T47D (cell line): ENCODE measurements at regions not wholly inside any gene's neighbourhood (a gene's known extent, or its start where the extent isn't known, plus 50 kb on each side); places are given as distances from the start of the nearest gene placed in this dataset.

ENCODE experiments used
- DNase-seq, 2 experiments: peaks; one replicate each; pipeline versions ENCODE4 v3.0.0 to v3.0.0-alpha.2; 2011 to 2012; ENCODE audit warnings: low read depth in 1 of 2, low spot score in 1 of 2
- JUND ChIP-seq: IDR thresholded peaks from 2 replicates; pipeline ENCODE4 v1.6.1; 2012; ENCODE audit warnings: low read depth
- in situ Hi-C: cut with HindIII; loops from 2 replicates; pipeline ENCODE4 v1.10.0; 2016; ENCODE audit warnings: low sequenced_read_pairs, low pct_unique_long_range_greater_than_20kb

DNA sequence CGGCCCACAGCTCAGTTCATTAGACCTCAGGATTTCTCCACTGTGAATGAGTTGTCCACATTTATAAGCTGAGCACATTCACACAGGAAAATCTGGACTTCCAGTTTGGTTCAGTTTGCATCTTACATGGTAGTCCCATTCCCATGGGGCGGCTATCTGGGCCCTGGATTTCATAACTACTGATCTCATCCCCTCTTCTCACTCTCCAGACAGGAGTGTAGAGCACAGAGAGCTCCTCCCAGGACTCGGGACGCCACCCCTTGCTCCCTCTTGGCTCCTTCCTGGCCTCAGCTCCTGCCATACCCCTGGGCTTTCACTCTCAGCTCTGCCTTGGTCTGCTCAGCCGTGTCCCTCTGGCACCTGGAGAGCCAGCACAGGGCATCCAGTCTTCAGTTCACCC, 117.6 kb upstream of the TCERG1L start:
- no peak for DNase-seq
- TF ChIP-seq JUND: no peak
- in situ Hi-C loops: no loop called here

DNA sequence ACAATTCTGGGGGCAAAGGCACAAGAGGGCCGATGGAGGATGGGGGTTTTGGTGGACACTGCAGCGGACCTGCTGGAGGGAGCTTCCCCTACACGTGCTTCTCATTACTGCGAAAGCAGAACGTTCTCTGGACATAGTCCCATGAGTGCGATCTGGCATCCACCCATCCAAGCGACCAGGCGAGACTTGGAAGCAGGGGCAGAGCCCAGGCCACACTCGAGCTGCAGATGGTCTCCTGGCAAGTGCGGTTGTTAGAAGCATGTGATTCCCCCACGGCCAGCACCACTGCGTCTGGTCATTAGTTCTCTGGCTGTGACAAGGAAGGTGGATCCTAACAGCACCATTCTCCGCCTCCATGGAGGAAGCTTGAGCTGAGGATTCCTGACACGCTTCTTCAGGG, 118.4 kb upstream of the TCERG1L start:
- TF ChIP-seq JUND: no peak
- no peak for DNase-seq
- in situ Hi-C loops: no loop called here

DNA sequence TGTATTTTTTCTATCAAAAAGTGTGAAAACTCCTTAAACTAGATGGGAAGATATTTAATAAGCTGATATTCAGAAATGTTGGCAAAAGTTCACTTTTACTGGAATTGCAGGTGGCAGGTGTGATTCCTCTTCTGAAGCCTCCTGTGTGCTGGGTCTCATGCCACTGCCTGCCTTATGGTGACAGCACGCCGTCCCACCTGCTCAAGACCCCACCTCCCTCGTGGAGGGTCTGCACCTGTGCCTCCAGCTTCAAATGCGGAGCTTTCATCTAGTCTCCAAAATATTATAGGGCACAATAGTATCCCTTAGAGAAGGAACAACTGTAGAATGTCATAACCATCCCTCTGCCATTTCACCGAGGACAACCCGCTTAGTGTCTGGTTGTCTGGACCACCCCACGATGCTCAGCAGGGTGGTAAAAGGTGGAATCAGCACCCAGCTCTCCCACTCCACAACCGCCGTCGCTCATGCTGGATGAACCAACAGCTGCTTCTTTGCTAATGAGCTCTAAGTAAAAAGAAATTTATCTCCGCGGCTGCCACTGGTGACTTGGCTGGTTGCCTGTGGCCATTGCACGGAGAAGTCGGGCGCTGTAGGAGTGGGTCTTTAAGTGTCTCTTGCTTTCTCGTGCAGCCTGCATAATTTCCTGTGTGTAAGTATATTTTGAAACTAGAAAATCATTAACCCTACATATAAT, 119.3 kb upstream of the TCERG1L start:
- in situ Hi-C loops: no loop called here
- no peak for TF ChIP-seq JUND
- no peak for DNase-seq

DNA sequence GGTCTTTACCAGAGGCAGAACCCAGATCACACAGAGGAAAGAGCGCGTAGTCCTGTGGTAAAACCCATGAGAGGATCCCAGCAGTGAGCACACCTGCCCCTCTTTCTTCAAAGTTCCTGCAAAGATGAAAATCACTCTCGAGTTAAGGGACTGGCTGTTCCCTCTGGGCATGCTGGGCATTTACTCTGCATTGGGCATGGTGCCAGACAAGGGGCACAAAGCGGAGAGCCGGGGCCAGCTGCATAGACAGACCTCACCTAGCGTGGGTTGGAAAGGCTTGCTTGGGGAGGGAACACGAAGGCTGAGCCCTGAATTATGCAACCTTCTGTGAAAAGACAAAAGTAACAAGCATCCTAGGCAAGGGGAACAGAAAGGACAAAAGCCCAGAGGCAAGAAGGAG, 120.0 kb upstream of the TCERG1L start:
- in situ Hi-C loops: no loop called here
- no peak for DNase-seq

DNA sequence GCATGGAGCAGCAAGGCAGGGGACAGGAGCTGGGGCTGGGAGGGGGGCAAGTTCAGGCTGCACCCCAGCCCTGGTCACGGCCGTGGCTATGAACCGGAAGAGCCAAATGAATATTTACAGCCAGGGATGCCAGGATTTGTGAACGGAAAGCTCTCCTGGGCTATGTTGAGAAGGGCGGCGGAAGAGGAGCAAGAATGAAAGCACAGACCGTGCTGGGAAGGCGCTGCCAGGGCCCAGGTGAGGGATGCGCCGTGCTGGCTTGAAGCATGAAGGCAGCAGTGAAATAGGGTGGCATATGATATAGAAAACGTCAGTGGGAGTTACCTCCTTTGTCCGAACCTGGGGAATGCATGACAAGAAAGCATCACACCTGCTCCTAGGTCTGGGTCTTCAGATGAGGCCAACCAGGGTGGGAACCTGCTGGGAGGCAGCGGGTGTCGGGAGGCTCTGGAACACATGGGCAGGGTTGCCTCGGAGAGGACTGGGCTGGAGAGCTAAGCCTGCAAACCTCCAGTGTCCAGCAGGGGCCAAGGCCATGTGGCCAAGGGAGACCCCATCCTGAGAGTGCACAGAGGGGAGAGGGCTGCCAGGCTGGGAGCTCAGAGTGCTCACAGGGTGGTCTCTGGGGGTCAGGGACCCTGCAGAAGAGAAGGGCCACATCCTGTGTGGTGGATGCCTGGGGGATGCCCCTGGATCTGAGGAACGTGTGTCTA, 120.6 kb upstream of the TCERG1L start:
- TF ChIP-seq JUND: no peak
- in situ Hi-C loops: no loop called here

More for the DNA sequence above, 120.0 kb upstream of the TCERG1L start:
- no peak for TF ChIP-seq JUND

DNA sequence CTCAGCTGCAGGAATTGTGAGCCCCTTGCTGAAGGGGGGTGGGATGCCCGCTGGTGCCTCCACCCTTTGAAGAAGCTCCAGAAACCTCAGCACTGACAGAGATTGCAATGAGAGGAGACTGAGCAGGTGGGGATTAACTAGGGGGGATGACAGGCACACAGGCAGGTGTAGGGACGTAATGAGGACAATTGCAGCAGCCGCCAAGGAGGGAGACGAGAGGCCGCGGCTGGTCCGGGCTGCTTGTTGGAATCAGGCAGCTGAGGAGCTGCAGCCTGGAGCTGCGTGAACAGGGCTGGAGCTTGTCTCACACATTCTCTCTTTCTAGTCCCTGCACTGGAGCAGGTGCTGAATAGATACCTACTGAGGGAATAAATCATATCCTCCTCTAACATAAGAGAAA, 122.0 kb upstream of the TCERG1L start:
- TF ChIP-seq JUND: no peak
- in situ Hi-C loops: no loop called here
- no peak for DNase-seq

More for the DNA sequence above, 120.6 kb upstream of the TCERG1L start:
- no peak for DNase-seq

DNA sequence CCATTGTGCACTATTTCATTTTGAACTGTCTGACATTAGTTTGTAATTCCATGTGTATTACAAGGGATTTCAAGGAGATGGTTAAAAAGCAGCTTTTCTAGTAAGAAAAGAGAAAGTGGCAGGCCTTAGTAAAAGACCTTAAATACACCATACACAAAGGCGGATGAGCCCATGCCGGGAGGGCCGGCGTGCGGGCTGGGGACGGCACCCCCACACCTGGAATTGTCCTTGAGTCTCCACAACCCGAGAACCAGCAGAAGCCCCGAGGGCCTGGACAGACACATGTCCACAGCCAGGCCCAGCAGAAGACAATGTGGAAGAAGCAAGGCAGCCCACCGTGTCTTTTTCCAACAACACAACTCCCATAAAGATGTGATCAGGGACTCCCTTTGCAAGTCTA, 123.7 kb upstream of the TCERG1L start:
- in situ Hi-C loops: no loop called here
- TF ChIP-seq JUND: no peak
- no peak for DNase-seq

DNA sequence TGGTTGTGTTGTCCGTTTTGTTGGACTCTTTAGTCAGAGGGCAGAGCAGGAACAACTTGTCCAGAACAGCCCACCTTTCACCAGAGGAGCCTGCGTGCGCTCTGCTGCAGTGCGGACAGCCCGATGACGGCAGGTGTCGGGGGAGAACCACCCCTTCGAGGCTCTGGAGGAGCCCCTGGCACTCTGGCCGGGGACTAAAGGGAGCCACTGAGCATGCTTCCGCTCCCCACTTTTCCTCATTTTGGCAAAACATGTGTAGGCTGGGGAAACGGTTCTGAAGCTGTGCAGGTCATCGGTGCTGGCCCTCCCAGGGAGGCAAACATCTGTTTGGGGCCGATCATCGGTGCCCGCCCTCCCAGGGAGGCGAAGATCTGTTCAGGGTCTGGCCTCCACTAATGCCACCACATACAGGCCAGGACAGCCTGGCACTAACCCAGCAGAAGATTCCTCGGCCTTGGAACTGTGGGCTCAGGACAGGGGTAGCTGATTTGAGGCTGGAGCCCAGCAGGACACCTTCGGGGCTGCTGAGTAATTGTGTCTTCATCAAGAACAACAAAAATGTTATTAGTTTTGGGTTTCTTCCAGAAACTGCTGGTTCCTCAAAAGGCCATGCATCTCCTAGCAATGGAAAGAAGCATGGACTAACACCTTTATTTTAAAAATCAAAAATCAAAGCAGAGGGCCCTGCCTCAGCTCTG, 124.4 kb upstream of the TCERG1L start:
- no peak for DNase-seq
- in situ Hi-C loops: no loop called here
- TF ChIP-seq JUND: no peak

DNA sequence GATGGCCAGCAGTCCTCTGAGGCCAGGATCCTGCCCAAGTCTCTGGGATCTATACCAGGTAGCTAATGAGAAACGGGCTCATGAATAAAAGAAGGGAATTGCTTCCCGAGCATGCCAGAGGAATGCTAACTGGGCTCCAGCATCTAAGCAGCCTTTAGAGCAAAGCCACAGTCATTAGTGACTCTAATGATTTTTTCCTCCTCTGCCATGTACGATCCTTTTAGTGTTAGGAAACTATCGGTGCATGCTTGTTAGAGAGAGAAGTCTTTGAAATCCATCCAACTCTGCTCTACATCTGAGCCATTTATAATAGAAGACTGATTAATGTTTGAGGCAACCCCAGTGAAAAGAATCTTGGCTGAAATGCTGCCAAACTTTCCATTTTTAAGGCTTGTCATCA, 124.9 kb upstream of the TCERG1L start:
- DNase-seq: no peak
- no peak for TF ChIP-seq JUND
- in situ Hi-C loops: no loop called here

DNA sequence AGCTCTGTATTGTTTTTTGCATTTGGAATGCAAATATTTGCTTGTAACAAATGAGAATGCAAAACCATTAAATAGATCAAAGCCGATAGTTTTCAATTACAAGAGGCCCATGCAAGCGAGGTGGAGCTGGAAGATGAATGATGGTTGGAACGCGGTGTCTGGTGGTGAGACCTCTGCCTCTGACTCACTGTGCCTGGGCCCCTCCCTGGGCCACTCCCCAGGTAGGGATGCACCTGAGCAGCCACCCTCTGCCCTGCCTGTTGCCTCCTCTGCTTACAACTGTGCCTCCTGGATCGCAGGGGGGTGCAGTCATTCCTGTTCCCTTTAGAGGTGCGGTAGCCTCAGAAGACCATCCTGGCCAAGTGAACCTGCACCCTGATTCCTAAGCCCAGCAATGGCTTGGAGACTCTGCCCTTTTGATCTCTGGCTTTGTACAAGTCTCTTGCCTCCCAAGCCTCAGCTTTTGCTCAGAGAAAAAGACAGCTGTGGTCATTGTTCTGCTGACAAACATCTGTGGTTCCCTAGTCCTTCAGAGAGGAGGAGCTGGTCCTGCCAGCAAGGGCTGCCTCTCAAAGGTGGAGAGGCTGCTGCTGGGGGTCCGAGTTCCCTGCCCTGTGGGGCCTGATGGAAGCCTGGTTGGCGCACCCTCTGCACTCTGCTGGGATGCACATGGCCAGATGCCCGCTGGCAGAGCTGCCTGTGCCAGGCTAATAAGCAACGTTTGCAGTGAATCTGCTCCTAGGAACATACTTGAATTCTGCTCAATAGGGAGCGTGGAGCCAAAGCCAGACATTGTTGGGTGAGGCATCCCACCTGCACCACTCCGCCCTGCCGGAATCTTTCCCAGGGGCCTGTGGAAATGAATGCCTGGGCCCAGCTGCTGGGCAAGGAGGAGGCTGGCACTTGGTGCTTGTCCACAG, 126.3 kb upstream of the TCERG1L start:
- no peak for DNase-seq
- no peak for TF ChIP-seq JUND
- in situ Hi-C loops: no loop called here

DNA sequence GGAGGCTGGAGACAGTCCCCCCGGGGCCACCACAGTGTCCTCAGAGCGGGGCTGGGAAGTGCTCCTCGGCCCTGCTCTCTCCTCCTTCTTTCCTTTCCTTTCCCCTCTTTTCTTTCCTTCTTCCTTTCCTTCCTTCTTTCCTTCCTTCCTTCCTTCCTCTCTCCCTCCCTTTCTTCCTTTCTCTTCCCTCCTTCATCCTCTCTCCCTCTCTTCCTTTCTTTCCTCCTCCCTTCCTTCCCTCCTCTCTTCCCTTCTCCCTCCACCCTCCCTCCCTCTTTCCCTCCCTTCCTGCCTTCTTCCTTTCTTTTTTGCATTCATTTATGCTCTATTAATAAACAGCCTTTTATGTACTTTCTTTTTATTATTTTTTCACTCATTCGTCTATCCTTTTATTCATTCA, 127.1 kb upstream of the TCERG1L start:
- in situ Hi-C loops: no loop called here
- TF ChIP-seq JUND: no peak
- DNase-seq: no peak

DNA sequence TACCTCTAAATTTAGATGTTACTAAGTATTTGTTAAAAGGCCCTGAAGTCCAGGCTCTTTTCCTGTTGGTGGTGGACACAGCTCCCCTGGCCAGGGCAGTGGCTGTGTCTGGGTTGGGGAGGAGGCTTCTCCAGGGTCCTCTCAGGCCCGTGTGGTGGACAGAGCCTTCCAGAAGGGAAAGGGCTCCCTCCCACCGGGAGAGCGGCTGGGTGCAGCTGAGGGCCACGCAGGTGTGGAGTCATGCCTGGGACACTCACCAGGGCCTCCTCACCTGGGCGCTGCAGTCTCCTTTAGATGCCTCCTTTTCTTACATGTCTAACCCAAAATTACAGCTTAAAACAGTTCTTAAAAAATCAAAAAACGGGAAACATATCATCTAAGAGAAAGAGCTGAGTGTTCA, 128.2 kb upstream of the TCERG1L start:
- no peak for TF ChIP-seq JUND
- in situ Hi-C loops: no loop called here
- no peak for DNase-seq
